C4-2B (cell line): ENCODE measurements at regions not wholly inside any gene's neighbourhood (a gene's known extent, or its start where the extent isn't known, plus 50 kb on each side); places are given as distances from the start of the nearest gene placed in this dataset.

Source experiments
- ZFX ChIP-seq: fragments of 450-650 bp; IDR thresholded peaks from 2 replicates; pipeline ENCODE4 v1.6.1; 2017
- TF ChIP-seq, protein P1 (sequence below): fragments of 450-650 bp; conservative IDR thresholded peaks from 2 replicates; pipeline ENCODE4 v1.5.1; 2017; ENCODE audit warnings: mild to moderate bottlenecking

DNA sequence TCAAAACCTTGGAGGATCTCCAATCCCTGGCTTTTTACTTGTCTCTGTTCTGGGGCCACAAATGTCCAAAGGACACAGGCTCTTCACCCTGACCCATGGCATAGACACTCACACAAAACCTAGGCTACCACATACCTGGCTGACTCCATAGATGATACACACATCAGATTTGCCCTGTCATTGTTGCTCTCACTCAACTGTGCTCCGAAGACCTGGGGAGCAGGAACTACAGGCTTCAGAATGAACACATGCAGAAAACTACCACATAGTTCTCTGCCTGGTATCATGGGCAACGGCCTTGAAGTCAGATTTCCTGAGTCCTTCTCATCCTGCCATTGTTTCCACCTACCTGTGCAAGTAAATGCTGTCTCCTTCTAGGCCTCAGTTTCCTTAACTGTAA, 226.2 kb downstream of the KIF4B start:
- TF ChIP-seq, protein P1, sequence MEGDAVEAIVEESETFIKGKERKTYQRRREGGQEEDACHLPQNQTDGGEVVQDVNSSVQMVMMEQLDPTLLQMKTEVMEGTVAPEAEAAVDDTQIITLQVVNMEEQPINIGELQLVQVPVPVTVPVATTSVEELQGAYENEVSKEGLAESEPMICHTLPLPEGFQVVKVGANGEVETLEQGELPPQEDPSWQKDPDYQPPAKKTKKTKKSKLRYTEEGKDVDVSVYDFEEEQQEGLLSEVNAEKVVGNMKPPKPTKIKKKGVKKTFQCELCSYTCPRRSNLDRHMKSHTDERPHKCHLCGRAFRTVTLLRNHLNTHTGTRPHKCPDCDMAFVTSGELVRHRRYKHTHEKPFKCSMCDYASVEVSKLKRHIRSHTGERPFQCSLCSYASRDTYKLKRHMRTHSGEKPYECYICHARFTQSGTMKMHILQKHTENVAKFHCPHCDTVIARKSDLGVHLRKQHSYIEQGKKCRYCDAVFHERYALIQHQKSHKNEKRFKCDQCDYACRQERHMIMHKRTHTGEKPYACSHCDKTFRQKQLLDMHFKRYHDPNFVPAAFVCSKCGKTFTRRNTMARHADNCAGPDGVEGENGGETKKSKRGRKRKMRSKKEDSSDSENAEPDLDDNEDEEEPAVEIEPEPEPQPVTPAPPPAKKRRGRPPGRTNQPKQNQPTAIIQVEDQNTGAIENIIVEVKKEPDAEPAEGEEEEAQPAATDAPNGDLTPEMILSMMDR: no peak
- TF ChIP-seq ZFX: no peak
